HL-60 (cell line): ENCODE measurements at regions not wholly inside any gene's neighbourhood (a gene's known extent, or its start where the extent isn't known, plus 50 kb on each side); places are given as distances from the start of the nearest gene placed in this dataset.

Experiments used
- DNase-seq, 2 experiments: peaks; one replicate each; pipeline ENCODE4 v3.0.0-alpha.2; 2010 to 2020; ENCODE audit warnings: low read depth in 1 of 2, low spot score in 1 of 2
- H3K27ac ChIP-seq: fragments of 250-450 bp; sonication (Bioruptor Pico); replicated peaks from 2 replicates; pipeline ENCODE4 v1.5.1; 2020; ENCODE audit warnings: mild to moderate bottlenecking, moderate library complexity
- H3K27me3 ChIP-seq: fragments of 250-450 bp; sonication (Bioruptor Pico); 2 replicates; pipeline ENCODE4 v1.5.1; 2021; ENCODE audit warnings: mild to moderate bottlenecking, moderate library complexity; ENCODE audit not compliant: insufficient read depth, poor library complexity, severe bottlenecking
- H3K4me3 ChIP-seq: replicated peaks from 2 replicates; pipeline ENCODE4 v1.5.1; 2011; ENCODE audit warnings: mild to moderate bottlenecking, control low read depth, low read length; ENCODE audit not compliant: insufficient read depth
- CTCF ChIP-seq: IDR thresholded peaks from one replicate; pipeline ENCODE4 v1.5.1; 2011; ENCODE audit warnings: low read length, control low read depth, inconsistent platforms; ENCODE audit not compliant: insufficient read depth
- GABPA ChIP-seq: IDR thresholded peaks from 2 replicates; pipeline ENCODE4 v1.6.1; 2012; ENCODE audit warnings: low read depth
- POLR2AphosphoS5 ChIP-seq: IDR thresholded peaks from 2 replicates; pipeline ENCODE4 v1.6.1; 2012; ENCODE audit warnings: low read depth
- REST ChIP-seq: IDR thresholded peaks from 2 replicates; pipeline ENCODE4 v1.6.1; 2012; ENCODE audit warnings: low read depth; ENCODE audit not compliant: insufficient replicate concordance
- SPI1 ChIP-seq: IDR thresholded peaks from 2 replicates; pipeline ENCODE4 v1.6.1; 2012; ENCODE audit warnings: low read depth, mild to moderate bottlenecking, borderline replicate concordance

- no peak for DNase-seq
- no peak overlapping the region for H3K27ac ChIP-seq
- no peak overlapping the region for H3K4me3 ChIP-seq
- TF ChIP-seq CTCF (no peak), POLR2AphosphoS5 (no peak), GABPA (no peak), SPI1 (no peak), REST (no peak)
- peaks cover 2% of the 10 kb centered on the region for H3K27me3 ChIP-seq
These were observed 300.6 kb upstream of the SALL3 start for GRCh38 chr18:78679031-78679430.

GRCh38 chr18:78679613-78680260, 299.9 kb upstream of the SALL3 start:
- H3K27me3 ChIP-seq, result peaks cover under 1% of the 10 kb centered on the region
- TF ChIP-seq SPI1, result no peak
- no peak for TF ChIP-seq GABPA
- no peak for TF ChIP-seq REST
- no peak for TF ChIP-seq POLR2AphosphoS5
- TF ChIP-seq CTCF, result no peak
- no peak for DNase-seq

GRCh38 chr18:78681396-78681795, 298.2 kb upstream of the SALL3 start:
- no peak overlapping the region for H3K4me3 ChIP-seq
- H3K27me3 ChIP-seq, result no peaks in the 10 kb centered on the region
- H3K27ac ChIP-seq, result no peak overlapping the region
- TF ChIP-seq REST (no peak), SPI1 (no peak), CTCF (no peak), GABPA (no peak), POLR2AphosphoS5 (no peak)
- DNase-seq, result no peak

More at GRCh38 chr18:78679613-78680260, 299.9 kb upstream of the SALL3 start:
- Histone ChIP-seq H3K27ac (no peak overlapping the region), H3K4me3 (no peak overlapping the region)
